ENCODE measurements at regions not wholly inside any gene's neighbourhood (a gene's known extent, or its start where the extent isn't known, plus 50 kb on each side); places are given as distances from the start of the nearest gene placed in this dataset.

DNA sequence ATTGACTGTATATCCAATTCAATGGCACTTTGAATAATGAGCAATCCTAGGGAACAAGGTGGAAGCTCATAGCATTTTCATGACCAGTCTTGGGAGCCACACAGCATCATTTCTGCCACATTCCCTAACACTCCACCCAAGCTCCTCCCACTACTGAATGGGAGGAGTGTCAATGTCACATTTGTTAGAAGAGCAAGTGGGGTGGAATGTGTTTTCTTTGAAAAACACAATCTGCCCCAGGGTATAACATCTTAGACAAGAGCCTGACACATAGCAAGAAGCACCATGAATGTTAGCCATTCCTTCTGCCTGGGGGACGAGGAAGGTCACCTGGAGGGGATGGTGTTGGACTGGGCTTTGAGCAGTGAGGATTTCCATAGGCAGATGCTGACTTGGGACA lies 258.3 kb upstream of the PMEPA1 start:
- TF ChIP-seq, protein P1, sequence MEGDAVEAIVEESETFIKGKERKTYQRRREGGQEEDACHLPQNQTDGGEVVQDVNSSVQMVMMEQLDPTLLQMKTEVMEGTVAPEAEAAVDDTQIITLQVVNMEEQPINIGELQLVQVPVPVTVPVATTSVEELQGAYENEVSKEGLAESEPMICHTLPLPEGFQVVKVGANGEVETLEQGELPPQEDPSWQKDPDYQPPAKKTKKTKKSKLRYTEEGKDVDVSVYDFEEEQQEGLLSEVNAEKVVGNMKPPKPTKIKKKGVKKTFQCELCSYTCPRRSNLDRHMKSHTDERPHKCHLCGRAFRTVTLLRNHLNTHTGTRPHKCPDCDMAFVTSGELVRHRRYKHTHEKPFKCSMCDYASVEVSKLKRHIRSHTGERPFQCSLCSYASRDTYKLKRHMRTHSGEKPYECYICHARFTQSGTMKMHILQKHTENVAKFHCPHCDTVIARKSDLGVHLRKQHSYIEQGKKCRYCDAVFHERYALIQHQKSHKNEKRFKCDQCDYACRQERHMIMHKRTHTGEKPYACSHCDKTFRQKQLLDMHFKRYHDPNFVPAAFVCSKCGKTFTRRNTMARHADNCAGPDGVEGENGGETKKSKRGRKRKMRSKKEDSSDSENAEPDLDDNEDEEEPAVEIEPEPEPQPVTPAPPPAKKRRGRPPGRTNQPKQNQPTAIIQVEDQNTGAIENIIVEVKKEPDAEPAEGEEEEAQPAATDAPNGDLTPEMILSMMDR (conservative IDR thresholded peaks at IDR 0.05), result no peak
- TF ChIP-seq ZFX (IDR thresholded peaks at IDR 0.05), result no peak
